NCI-H1105 treated with DMSO at 0.1 percent for 48 hours (cell line): ENCODE measurements at regions not wholly inside any gene's neighbourhood (a gene's known extent, or its start where the extent isn't known, plus 50 kb on each side); places are given as distances from the start of the nearest gene placed in this dataset.
"Not testable (repeated sequence)": the region's sequence is repeated elsewhere in the genome, so short reads cannot be mapped to it uniquely, and the experiment has no call there.

ENCODE experiments used
- DNase-seq: peaks from one replicate; lab custom pipeline; 2025; lab: John Stamatoyannopoulos, UW

DNA sequence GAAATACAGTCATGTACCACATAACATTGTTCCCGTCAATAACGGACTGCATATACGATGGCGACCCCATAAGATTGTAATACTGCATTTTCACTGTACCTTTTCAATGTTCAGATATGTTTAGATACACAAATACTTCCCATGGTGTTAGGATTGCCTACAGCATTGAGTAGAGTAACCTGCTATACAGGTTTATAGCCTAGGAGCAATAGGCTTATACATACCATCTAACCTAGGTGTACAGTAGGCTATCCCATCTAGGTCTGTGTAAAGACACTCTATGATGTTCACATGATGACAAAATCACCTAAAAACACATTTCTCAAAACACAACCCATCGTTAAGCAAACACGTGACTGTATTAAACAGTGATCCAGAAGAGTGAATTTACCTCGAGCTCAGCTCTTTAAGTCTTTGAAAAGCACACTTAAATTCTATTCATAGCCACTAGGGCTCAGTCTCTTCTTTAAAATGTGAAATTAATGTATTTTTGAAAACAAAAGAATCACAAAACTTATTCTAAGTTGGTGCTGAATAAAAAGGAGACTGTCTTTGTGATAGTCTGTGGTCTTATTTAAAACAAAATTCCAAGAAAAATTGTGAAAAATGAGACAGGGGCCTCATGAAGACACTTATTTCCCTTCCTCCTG is 239.1 kb upstream of the ARID2 start:
- no peak for DNase-seq

DNA sequence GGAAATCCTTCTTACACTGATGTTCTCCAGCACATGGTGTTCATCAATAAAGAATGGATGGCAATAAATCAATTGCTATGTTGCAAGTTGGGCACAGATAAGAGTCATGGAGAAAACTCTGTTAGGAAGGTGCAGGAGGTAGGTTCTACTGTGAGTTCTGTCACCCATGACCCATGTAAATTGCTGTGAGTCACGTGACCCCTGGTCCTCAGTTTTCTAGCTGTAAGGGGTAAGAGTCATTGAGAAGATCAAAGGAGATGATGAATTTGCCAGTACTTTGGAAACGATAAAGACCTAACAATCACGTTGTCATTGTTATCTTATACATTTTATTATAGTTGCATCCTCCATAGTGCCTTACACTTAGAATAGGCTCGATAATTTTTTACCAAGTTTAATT is 235.2 kb upstream of the ARID2 start:
- DNase-seq, result no peak

DNA sequence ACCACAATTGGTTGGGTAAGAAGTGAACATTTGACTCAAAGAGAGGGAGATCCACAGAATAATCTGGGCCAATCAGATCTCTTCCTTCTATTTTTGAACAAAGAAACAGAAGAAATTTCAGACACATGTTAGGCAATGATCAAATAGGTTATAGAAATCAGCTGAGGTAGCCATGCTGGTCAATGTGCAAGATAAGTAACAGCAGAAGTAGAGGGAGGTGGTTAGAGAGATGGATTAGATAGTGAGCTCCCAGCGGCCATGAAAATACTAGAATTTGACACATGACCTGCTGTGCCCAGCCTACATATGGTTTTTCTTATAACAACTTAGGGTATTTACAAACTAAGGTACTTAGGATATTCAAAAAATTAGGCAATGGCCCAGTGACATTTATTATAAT is 230.9 kb upstream of the ARID2 start:
- no peak for DNase-seq

DNA sequence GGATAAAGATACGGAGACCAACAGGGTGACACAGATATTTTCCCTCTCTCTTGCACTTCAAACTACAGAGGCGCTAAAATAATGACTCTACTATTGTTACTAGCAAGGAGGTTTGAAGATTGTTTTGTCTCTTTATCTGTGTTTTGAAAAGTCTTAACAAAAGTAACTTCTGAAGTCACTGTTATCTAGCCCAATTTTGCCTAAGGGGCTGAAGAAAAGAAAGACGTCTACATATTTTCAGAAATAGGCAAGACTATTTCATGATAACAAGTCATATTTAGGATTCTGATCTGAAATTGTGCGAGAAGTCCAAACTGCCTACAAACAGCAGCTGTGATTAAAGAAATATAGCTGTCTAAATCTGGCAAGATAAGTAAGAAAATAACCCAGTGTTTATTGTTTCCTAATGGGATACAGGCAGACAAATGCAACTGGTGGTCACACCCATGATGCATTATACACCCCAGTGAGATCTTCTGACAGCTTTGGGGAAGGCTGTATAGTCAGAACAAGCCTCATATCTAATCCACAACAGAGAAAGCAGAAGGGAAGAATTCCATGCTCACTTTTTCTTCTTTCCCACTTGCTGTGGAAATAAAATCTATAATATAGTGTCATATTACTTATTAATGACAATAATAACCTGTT is 226.9 kb upstream of the ARID2 start:
- DNase-seq, result no peak

DNA sequence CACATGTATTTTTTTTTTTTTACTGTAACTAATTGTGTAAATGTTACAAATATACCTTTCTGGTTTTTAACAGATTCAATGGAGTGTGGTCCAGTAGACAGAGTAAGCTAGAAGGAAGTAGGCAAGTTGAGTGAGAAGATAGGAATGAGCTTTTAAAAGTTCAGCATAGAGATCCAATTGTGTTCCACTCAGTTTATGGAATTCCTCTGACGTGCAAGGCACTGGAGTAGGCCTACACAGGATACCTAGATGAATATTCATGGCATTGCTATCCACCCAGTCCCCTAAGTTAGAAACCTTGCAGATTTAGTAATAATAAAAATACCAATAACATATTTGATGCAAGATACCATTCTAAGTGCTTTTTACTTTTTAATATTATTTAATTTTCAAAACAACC is 225.6 kb upstream of the ARID2 start:
- DNase-seq, result no peak

DNA sequence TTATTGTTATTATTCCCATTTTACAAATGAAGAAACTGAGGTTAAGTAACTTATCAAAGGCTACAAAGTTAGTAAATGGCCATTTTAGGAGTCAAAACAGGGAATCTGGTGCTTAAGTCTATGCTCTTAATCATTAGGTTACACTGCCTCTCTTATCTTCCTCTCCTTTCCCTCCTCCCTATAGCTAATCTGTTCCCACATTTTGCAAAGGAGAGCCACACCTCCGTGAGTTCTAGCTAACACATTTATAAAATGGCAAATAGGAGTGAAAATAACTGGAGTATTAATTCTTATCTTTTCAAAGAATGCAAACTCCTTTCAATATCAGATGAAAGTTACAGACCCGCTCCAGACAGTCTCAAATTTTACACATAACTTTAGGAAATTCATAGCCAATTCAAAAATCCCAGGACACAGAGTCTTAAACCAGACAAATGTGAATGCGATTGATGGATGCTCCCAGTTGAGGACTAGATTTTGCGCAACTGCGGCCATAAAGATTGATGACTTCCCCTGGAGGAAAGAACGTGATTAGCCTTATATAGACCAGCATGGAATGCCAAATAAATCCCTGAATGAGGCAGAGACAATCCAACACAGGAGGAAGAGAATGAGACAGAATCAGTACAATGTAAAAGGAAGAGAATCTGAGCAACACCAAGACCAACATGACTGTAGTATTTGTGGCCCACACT is 225.0 kb upstream of the ARID2 start:
- DNase-seq, result no peak

DNA sequence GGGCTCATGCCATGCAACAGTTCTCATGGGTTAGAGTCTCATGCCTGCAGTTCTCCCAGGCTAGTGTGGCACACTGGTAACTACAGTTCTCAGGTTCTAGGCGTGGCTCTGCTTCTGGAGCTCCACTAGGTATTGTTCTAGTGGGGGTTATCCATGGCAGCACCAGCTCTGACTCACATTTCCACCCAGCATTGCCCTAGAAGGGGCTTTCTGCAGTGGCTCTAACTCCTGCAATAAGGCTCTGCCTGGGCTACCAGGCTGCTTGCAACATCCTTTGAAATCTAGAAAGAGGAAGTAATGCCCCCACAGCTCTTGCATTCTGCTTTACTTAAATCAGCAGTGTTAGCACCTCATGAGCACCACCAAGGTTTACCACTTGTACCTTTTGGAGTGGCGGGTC is 220.3 kb upstream of the ARID2 start:
- no peak for DNase-seq

DNA sequence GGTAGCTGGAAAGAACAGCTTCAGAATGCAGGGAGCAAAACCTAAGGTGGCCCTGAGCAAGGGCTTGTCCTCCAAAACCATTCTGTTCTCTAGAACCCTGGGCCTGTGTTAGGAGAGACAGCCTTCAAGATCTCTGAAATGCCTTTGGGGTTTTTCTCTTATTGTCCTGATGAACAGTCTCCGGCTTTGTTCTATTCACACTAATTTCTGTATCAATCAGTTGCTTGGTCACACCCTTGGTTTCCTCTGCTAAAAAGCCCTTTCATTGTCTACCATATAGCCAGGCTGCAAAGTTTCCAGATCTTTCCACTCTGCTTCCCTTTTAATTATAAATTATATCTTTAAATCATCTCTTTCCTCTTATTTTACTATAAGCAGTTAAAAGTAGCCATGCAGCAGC is 219.9 kb upstream of the ARID2 start:
- DNase-seq, result no peak

DNA sequence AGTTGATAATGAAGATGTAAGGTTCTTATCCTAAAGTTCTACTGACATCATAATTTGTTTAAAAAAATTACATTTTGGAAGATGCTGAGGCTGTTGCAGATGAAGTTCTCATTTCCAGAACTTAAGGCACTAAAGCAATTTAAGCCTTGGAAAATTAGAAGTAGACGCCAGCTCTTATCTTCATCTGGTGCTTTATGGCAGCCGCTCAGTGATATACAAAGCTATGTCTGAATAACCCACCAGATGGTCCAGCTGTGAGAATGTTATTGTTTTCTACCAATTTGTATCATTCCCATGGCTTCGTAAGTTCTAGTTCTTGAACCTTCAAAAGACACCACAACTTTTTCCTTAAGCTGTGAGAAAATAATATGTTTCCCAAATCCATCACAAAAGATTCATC is 212.1 kb upstream of the ARID2 start:
- DNase-seq, result no peak

DNA sequence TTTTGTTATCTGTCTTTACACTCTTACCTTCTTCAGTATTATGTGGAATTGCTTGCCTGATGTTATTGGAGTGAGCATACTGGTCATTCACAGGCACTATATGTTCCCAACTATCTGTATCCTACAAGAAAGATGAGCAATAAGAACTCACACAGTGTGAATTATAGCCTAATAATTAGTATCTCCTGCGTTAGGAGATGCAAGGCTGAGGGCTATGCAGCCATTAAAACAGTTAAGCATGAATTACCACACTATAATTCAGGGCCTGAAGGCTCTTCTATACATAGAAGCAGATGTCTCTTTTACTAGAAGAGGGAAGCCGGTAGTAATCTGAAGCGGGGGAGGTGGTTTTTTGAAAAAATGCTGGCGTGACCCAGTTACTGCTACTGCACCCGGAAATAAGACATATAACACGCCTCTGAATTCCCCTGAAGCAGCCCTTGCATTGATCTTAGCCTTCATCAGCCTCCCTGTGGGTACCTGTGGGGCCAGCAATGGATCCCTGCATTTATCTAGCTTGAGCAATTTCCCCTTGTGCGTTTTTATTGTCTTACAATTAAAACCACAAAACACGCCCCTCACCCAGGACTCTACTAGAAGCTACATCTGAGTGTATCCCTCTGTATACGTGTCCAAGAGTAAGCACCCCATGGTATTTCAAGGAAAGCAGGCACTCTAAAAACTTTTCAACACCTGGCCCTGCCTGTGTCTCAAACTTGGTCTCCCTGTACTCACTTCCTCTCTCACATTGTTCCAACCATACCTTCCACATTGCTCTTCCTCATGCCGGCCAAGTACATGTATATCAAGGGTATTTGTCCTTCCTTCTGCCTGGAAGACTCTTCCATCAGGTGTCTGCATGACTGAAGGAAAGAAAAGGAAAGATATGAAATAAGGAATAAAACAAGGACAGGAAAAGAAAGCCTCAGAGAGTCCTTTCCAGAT is 210.9 kb upstream of the ARID2 start:
- no peak for DNase-seq

DNA sequence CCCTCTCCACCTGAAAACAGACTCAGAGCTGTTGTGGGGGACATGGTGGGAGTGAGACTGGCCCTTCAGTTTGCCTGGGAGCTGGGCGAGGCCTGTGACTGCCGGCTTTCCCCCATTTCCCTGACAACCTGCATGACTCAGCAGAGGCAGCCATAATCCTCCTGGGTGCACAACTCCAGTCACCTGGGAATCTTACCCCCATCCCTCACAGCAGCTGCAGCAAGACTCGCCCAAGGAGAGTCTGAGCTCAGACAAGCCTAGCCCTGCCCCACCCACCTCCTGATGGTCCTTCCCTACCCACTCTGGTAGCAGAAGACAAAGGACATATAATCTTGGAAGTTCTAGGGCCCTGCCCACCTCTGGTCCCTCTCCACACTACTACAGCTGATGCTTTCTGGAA is 207.3 kb upstream of the ARID2 start:
- no peak for DNase-seq

DNA sequence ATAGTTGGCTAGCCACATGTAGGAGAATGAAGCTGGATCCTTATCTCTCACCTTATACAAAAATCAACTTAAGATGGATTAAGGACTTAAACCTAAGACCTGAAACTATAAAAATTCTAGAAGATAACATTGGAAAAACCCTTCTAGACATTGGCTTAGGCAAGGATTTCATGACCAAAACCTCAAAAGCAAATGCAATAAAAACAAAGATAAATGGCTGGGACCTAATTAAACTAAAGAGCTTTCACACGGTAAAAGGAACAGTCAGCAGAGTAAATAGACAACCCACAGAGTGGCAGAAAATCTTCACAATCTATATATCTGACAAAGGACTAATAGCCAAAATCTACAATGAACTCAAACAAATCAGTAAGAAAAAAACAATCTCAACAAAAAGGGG is 202.7 kb upstream of the ARID2 start:
- not testable (repeated sequence) for DNase-seq

DNA sequence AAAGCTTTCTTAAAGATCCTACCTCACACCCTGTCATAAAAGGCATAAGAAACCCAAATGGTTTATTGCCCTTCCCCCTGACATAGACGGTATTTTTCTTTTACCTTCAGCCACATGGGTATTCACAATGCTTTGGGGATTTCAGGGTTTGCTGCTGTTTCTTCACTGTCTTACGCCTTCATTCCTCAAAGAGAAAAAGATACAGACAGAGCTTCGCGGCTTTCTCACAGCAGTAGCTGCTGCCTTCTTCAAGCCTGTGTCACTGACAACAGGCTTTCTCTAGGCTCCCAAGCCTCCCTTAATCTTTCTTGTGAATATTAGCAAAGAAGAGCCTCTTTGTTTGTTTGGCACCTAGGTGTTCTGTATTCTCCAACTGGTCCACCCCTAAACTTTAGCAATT is 197.4 kb upstream of the ARID2 start:
- no peak for DNase-seq

DNA sequence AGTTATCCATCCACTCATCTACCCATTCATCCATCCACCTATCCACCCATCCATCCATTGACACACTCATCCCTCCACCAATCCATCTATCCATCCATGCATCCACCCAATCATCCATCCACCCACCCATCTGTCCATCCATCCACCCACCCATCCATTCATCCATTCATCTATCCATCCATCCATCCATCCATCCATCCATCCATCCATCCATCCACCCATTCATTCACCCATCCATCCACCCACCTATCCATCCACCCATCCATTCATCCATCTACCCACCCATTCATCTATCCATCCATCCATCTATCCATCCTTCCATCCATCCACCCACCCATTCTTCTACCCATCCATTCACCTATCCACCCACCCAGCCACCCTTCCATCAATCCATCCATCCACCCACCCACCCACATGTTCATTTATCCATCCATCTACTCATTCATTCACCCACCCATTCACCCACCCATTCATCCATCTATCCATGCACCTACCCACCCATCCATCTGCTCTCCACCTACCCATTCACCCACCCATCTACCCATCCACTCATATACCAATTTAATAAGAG is 193.8 kb upstream of the ARID2 start:
- DNase-seq, result no peak

DNA sequence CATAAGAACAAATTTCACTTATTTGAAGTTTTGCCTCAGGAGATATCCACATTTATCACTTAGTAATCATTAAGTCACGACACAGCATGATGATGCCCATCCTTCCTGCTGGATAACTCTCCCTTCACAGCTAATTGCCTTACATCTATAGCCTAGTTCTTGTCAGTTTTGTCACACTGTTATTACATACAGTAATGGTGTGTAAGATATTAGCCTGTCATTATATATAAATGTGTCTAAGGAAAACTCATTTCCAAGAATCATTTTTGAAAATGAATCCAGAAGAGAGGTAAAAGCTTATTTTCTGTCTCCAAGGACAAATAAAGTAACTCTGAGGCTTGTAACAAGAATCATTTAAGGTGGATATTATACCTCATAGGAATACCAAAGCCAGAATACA is 193.2 kb upstream of the ARID2 start:
- DNase-seq, result no peak

DNA sequence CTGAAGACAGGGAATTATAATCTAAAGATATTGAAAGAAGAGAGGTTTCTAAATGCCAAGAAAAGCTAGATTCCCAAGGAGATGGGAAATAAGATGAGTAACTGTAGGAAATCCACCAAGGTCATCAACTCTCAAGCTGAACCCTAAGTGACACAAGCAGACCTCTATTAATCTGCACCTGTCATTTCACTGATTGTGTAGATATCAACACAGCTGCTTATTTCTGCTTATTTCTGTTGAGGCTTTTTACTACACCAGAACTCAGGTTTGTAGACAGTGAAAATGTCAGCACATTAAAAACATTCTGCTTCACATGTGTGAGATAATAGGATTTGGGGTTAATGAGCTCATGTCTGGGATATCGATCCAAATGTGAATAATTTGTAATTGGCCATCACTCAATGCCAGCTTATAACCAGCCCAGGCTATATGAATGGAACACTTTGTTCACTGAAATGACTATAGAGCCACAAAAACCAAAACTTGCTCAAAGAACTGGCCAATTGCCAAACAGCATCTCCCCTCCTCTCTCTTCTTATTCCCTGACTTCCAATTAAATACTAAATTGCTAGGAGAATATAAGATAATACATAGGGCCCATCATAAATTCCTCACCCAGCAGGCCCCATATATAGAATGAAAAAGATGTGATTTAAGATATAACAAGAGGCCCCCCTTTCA is 188.7 kb upstream of the ARID2 start:
- peak; percentile 55 for DNase-seq

DNA sequence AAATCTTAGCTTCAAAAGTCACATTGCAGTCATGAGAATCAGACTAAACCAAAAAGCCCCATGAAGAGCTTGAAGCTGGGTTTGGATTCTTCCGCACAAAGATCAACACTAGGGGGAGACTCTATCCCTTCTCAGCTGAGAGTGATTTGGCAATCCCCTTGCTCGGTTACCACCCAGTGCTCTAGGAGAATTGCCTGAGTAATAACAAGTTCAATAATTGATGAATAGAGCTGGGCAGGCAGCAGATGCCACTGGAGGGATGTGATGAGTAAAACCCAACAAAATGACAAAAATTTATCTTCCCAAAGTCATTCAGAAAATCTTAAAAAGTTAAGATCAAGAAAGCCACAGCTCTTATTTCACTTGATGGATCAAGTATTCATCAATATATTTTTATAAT is 185.6 kb upstream of the ARID2 start:
- peak; percentile 86 for DNase-seq

DNA sequence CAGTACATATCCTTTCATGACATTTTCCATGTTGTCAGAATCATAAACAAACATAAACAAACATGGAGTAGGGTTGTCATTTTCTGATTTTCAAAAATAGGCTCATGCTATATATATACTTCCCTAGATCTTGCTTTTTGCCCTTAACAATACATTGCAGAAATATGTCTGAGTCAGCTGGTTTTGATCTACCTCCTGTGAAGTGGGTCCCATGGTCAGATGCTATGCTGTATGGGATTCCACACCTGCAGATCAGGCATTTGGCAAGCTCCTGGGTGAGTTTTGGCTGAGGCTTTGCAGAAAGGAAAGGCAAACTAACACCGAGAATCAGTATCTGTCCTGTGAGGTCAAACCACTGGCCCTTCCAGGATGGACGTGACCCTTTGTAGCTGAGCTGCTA is 183.0 kb upstream of the ARID2 start:
- DNase-seq, result no peak

DNA sequence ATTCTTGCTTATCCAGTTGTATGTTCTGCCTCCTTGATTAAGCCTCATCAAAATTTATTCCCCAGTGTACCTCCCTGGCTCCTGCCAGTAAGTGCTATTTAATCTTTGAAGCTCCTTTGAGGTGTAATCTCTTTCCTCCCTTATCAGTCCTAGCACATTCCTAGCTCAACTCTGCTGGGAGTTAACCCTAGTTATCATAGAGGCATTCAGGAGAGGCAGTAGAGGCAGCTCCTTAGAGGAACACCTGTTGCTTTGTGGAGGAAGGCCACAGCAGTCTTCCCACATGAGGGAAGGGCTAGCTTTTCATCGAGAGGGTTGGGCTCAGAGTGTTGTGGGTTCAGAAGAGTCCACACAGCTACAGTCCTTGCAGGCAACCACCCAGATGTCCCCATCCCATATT is 182.4 kb upstream of the ARID2 start:
- no peak for DNase-seq

DNA sequence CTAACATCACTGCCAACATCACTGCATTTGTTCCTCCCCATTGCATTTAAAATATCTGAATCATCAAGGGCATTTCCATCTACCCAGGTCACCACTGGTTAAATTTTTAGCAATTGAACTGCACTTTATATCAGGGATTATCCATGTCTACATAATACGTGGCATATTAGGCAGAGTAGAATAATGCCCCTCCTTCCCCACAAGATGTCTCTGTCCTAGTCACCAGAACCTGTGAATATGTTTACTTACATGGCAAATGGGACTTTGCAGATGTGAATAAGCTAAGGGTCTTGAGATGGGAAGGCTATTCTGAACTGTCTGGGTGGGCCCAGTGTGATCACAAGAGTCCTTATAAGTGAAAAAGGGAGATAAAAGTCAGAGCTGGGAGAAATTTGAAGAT is 181.7 kb upstream of the ARID2 start:
- no peak for DNase-seq

DNA sequence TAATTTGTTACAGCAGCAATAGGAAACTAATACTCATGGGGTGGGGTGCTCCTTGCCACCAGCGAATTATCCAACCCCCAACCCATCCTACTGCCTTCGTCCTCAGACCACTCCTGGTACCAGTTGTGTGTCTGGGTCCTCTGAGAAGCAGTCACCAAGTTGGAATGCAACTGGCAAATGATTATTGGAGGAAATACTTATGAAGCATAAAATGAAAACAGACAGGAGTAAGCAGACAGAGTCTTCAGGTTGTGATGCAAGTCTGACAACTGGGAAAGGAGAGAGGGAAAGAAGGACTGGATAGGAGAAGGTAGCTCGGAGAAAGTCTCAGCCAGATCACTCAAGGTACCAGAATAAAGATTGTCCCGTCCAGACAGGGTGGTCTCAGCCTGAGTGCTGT is 181.1 kb upstream of the ARID2 start:
- no peak for DNase-seq
